ENCODE measurements at regions not wholly inside any gene's neighbourhood (a gene's known extent, or its start where the extent isn't known, plus 50 kb on each side); places are given as distances from the start of the nearest gene placed in this dataset.
A peak's percentile ranks its signal among the peaks of the same experiment; 100 is the strongest.

- TF ChIP-seq, protein P1, sequence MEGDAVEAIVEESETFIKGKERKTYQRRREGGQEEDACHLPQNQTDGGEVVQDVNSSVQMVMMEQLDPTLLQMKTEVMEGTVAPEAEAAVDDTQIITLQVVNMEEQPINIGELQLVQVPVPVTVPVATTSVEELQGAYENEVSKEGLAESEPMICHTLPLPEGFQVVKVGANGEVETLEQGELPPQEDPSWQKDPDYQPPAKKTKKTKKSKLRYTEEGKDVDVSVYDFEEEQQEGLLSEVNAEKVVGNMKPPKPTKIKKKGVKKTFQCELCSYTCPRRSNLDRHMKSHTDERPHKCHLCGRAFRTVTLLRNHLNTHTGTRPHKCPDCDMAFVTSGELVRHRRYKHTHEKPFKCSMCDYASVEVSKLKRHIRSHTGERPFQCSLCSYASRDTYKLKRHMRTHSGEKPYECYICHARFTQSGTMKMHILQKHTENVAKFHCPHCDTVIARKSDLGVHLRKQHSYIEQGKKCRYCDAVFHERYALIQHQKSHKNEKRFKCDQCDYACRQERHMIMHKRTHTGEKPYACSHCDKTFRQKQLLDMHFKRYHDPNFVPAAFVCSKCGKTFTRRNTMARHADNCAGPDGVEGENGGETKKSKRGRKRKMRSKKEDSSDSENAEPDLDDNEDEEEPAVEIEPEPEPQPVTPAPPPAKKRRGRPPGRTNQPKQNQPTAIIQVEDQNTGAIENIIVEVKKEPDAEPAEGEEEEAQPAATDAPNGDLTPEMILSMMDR (IDR thresholded peaks at IDR 0.05): no peak
Observed at GRCh38 chr10:60595852-60596251, 182.4 kb upstream of the CDK1 start.

- TF ChIP-seq, protein P1 (IDR thresholded peaks at IDR 0.05): no peak
Observed at GRCh38 chr10:60594476-60595051, 183.7 kb upstream of the CDK1 start.

DNA sequence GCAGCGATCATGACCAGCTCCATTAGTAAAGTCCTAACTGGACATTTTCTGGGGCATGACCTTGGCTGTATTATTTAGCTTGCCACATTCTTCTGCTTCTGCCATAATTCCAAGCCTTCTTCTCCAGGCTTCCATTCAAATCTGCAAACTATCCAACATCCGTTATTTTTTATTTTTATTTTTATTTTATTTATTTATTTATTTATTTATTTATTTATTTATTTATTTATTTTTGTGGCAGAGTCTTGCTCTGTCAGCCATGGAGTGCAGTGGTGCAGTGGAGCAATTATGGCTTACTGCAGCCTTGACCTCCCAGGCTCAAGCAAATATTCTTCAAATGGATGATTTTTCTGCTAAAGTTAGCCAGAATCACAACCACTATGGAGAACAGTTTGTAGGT lies 187.2 kb upstream of the CDK1 start:
- TF ChIP-seq, protein P1 (IDR thresholded peaks at IDR 0.05): no peak

DNA sequence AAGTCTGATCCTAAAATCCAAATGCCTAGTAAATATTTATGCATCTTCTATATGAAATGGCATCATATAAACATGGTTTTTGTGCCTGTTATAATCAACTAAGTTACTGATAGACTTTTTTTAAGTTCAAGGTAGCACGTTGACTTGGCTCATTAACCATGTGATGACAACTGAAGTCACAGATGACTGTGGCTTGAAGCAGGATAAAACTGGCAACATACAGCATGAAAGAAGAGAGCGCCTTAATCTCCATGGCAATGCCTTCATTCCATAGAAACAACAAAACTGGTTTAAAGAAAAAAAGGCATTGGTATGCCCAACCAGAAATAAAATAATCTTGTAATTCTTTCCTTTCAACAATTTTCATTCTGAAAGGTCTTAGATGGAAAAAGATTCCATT lies 188.9 kb upstream of the CDK1 start:
- TF ChIP-seq, protein P1 (IDR thresholded peaks at IDR 0.05): no peak

GRCh38 chr10:60578217-60578616 lies 188.5 kb upstream of the ANK3 start:
- TF ChIP-seq, protein P1 (IDR thresholded peaks at IDR 0.05): no peak

- TF ChIP-seq, protein P1 (IDR thresholded peaks at IDR 0.05): no peak
Observed at GRCh38 chr10:60576130-60577069, 186.7 kb upstream of the ANK3 start.

GRCh38 chr10:60575105-60575504 lies 185.4 kb upstream of the ANK3 start:
- TF ChIP-seq, protein P1 (IDR thresholded peaks at IDR 0.05): 0 out of 2 replicates have a peak, but pooled peaks have one; percentile 7

All from LNCAP (cell line).